Heart right ventricle (tissue), 16 donors: ENCODE measurements at regions not wholly inside any gene's neighbourhood (a gene's known extent, or its start where the extent isn't known, plus 50 kb on each side); places are given as distances from the start of the nearest gene placed in this dataset.

Source experiments
- ATAC-seq, 8 donors: fragments of 200-7000 bp; cut with Tn5 transposase; one replicate each; pipeline ENCODE4 v1.9.1; 2020; ENCODE audit warnings: mild to moderate bottlenecking in 8 of 8, moderate library complexity in 8 of 8, moderate number of reproducible peaks in 1 of 8
- DNase-seq, 2 donors: peaks; one replicate each; pipeline ENCODE4 v3.0.0-alpha.2; 2020
- H3K27ac ChIP-seq, 10 donors: fragments of 200-600 bp; sonication (generic) in 2 of 10; one replicate each; pipeline versions ENCODE4 v1.5.0 to v1.8.0; 2020 to 2022; ENCODE audit warnings: mild to moderate bottlenecking in 3 of 10
- H3K27me3 ChIP-seq, 7 donors: fragments of 200-600 bp; one replicate each; pipeline ENCODE4 v1.8.0; 2021 to 2022; ENCODE audit warnings: mild to moderate bottlenecking in 2 of 7
- H3K36me3 ChIP-seq, 9 donors: fragments of 200-600 bp; sonication (generic) in 1 of 9; one replicate each; pipeline versions ENCODE4 v1.5.0 to v1.8.0; 2020 to 2022; ENCODE audit warnings: mild to moderate bottlenecking in 2 of 9
- H3K4me1 ChIP-seq, 9 donors: fragments of 200-600 bp; sonication (generic) in 1 of 9; one replicate each; pipeline versions ENCODE4 v1.5.0 to v1.8.0; 2020 to 2022; ENCODE audit warnings: mild to moderate bottlenecking in 4 of 9
- H3K4me3 ChIP-seq, 10 donors: fragments of 200-600 bp; sonication (generic) in 2 of 10; one replicate each; pipeline versions ENCODE4 v1.5.0 to v1.8.0; 2020 to 2022; ENCODE audit warnings: mild to moderate bottlenecking in 7 of 10, moderate library complexity in 2 of 10
- H3K9me3 ChIP-seq, 11 donors: fragments of 200-600 bp in 10 of 11; sonication (generic) in 2 of 11; one replicate each; pipeline versions ENCODE4 v1.5.0 to v1.8.0; 2013 to 2022; ENCODE audit warnings: mild to moderate bottlenecking in 2 of 11, control low read depth in 1 of 11, moderate library complexity in 1 of 11
- CTCF ChIP-seq, 9 donors: fragments of 200-600 bp; sonication (generic) in 2 of 9; IDR thresholded peaks; one replicate each; pipeline versions ENCODE4 v1.5.0 to v1.8.0; 2021 to 2022; ENCODE audit warnings: antibody characterized with exemption in 9 of 9, mild to moderate bottlenecking in 5 of 9, moderate library complexity in 1 of 9
- WGBS, 2 donors: extraction: QIAGEN DNeasy Blood & Tissue Kit; methylation state at CpG; one replicate each; pipeline ENCODE4 v1.1.7; 2013; ENCODE audit warnings: inconsistent platforms in 1 of 2; 5-methylcytosine and 5-hydroxymethylcytosine counted together
- intact Hi-C, 10 donors: fragments of 100-400 bp; cut with DNase I; formaldehyde crosslinking; loops; one replicate each; pipeline versions ENCODE4 v1.11.1 to v1.14.2; 2022
- donor health status: Arrhythmogenic right ventricular cardiomyopathy.
- donor health status: ischemic (EF 13 %, LVEDD 7.1; RV severe dilation, severe dysfunction).
- donor health status: healthy with polysubstance abuse.
- donor health status: DM: no; HTN: yes; CAD: no.
- donor health status: DM: no; HTN: no; CAD: no.
- donor health status: ischemic (EF 25% LVEDD 6.9; RV normal size, moderate dysfunction).
- donor health status: ischemic (EF 25% LVEDD 5.7; RV mildly dilated, moderate dysfunction).
- donor health status: healthy.
- donor health status: DM: yes; HTN: yes; CAD: no.
- donor health status: Ischemic cardiomyopathy.
- donor health status: ischemic (EF 35%, LVEDD 5.7; RV mildly dilated, moderate dysfunction).
- donor health status: nonischemic (EF 11% LVEDD 7.7; RV severe dilation, severe dysfunction).
- donor health status: DM: yes; HTN: yes; CAD: no.
- donor health status: PGD.
- donor health status: ischemic (EF 29% LVEDD 5.4; RV normal size, mild dysfunction).
- donor health status: nonischemic (EF 23%, LVEDD 6.1; RV moderate dilation, normal function).

- H3K27ac ChIP-seq = no peak overlapping the region
- intact Hi-C loops = no loop called here
- no peak overlapping the region for H3K4me3 ChIP-seq
- no peaks in the 10 kb centered on the region for H3K36me3 ChIP-seq
- TF ChIP-seq CTCF (IDR thresholded peaks at IDR 0.05) = no peak
- WGBS, 2 donors = 81% methylated on average over 2 of the region's 2 CpGs
- ATAC-seq (no peak), DNase-seq (no peak)
- peaks cover 0 to 9% (median 0%) of the 10 kb centered on the region in 7 donors for H3K27me3 ChIP-seq
- no peaks in the 10 kb centered on the region for H3K9me3 ChIP-seq
- H3K4me1 ChIP-seq = no peaks in the 10 kb centered on the region
Measured at GRCh38 chrX:97705936-97706335, 822.2 kb downstream of the RPA4 start.

- no peak for TF ChIP-seq CTCF (IDR thresholded peaks at IDR 0.05)
- H3K27ac ChIP-seq = no peak overlapping the region
- H3K9me3 ChIP-seq = peaks cover 0 to 2% (median 0%) of the 10 kb centered on the region in 11 donors
- no peak overlapping the region for H3K4me3 ChIP-seq
- DNase-seq (no peak), ATAC-seq (no peak)
- no peaks in the 10 kb centered on the region for H3K4me1 ChIP-seq
- no peaks in the 10 kb centered on the region for H3K27me3 ChIP-seq
- no peaks in the 10 kb centered on the region for H3K36me3 ChIP-seq
- intact Hi-C loops = no loop called here
Measured at GRCh38 chrX:97714072-97714471, 830.4 kb downstream of the RPA4 start.

- Histone ChIP-seq H3K4me1 (no peaks in the 10 kb centered on the region), H3K9me3 (no peaks in the 10 kb centered on the region), H3K36me3 (no peaks in the 10 kb centered on the region), H3K4me3 (no peak overlapping the region), H3K27ac (no peak overlapping the region), H3K27me3 (peaks cover 0 to 11% (median 0%) of the 10 kb centered on the region in 7 donors)
- intact Hi-C loops = no loop called here
- 89 to 90% methylated on average over 2 of the region's 2 CpGs for WGBS, 2 donors
- DNase-seq = no peak
- TF ChIP-seq CTCF (IDR thresholded peaks at IDR 0.05) = no peak
- no peak for ATAC-seq
Measured at GRCh38 chrX:97728215-97728614, 844.5 kb downstream of the RPA4 start.

- Histone ChIP-seq H3K4me3 (no peak overlapping the region), H3K27ac (no peak overlapping the region), H3K4me1 (no peaks in the 10 kb centered on the region), H3K27me3 (peaks cover 0 to 4% (median 0%) of the 10 kb centered on the region in 7 donors), H3K9me3 (no peaks in the 10 kb centered on the region), H3K36me3 (no peaks in the 10 kb centered on the region)
- ATAC-seq (no peak), DNase-seq (no peak)
- intact Hi-C loops = no loop called here
- no peak for TF ChIP-seq CTCF (IDR thresholded peaks at IDR 0.05)
Measured at GRCh38 chrX:97740044-97740443, 856.3 kb downstream of the RPA4 start.

GRCh38 chrX:97740886-97741285, 857.2 kb downstream of the RPA4 start:
- H3K9me3 ChIP-seq = no peaks in the 10 kb centered on the region
- no peak overlapping the region for H3K27ac ChIP-seq
- intact Hi-C loops = no loop called here
- H3K4me1 ChIP-seq = no peaks in the 10 kb centered on the region
- no peaks in the 10 kb centered on the region for H3K36me3 ChIP-seq
- 59 to 63% methylated on average over 1 of the region's 1 CpG for WGBS, 2 donors
- peaks cover 0 to 4% (median 0%) of the 10 kb centered on the region in 7 donors for H3K27me3 ChIP-seq
- ATAC-seq (no peak), DNase-seq (no peak)
- H3K4me3 ChIP-seq = no peak overlapping the region
- no peak for TF ChIP-seq CTCF (IDR thresholded peaks at IDR 0.05)
